ENCODE measurements at regions not wholly inside any gene's neighbourhood (a gene's known extent, or its start where the extent isn't known, plus 50 kb on each side); places are given as distances from the start of the nearest gene placed in this dataset.
"Not testable (repeated sequence)": the region's sequence is repeated elsewhere in the genome, so short reads cannot be mapped to it uniquely, and the experiment has no call there.

DNA sequence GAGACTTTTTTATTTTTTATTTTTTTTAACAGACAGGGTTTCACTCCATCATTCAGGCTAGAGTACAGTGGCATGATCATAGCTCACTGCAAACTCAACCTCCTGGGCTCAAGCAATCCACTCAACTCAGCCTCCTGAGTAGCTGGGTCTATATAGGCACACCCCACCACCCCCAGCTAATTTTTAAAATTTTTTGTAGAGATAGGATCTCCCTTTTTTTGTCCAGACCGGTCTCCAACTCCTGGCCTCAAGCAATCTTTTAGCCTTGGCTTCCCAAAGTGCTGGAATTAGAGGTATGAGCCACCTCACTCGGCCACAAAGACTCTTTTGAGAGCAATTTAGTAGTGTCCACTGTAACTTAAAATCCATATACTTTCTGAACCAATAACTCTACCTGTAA, 103.3 kb upstream of the DST start:
- no peak for DNase-seq (ENCODE audit: low read depth)

DNA sequence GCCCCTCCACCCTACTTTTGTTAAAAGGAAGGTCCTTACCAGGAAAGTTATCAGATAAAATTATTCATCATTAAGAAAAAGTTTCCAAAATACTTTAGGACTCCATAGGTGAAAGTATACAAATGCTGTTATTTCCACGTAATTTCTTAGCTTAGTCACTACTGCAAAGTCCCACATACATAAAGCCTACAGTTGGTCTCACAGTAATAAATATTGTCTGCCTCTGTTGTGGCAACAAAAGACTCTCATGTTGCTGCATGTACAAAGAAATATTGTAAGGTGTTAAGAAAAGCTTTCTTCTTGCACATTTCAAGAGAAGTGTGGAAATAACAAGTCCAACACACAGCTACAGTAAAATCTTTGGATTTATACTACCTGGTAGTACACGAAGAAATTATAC, 102.4 kb upstream of the DST start:
- no peak for DNase-seq (ENCODE audit: low read depth)

DNA sequence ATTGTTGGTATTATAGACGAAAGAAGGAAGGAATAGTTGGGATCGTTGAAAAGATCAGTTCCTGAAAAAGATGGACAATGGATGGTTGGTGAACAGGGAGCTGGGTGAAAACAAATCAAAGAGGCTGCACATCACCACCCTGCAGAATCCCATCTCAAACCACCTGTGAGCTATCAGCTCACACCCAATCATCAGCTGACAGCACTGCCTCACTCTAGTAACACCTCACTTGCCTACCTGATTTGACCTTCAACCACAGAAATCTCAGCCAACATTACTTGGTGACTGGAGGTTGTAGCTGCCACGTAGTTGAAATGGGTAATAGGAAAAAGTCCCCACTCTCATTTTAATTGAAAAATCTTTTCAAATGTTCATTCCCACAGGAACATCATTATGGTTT, 101.8 kb upstream of the DST start:
- no peak for DNase-seq (ENCODE audit: low read depth)

DNA sequence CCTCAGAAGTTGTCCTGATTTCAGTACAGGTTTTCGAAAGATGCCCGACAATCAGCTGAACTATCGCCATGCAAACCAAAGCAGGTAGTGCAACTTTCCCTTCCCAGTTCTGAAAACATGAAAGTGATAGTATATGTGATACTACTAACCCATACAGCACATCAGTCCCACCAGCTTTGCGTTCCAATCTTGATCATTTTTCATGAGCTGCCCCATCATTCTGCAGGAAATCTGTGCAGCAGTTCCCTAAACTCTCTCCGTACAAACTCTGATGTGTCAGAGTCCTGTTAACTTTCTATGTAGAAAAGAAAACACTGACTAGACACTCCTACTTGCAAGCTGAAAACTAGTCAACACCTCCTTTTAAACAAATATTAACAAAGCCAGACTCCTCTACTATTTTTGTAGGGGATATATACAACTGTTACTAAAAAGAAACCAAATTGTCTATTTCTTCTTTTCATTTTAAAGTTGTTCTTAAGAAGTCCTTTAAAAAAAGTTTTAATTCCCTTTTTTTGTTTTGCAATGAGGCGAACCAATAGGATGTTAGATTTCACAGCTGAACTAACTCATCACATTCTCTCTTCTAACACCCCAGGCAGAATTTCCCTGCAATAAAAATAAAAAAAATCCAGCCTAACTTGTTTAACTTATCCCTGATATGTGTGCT, 99.6 kb upstream of the DST start:
- DNase-seq (ENCODE audit: low read depth) = no peak

DNA sequence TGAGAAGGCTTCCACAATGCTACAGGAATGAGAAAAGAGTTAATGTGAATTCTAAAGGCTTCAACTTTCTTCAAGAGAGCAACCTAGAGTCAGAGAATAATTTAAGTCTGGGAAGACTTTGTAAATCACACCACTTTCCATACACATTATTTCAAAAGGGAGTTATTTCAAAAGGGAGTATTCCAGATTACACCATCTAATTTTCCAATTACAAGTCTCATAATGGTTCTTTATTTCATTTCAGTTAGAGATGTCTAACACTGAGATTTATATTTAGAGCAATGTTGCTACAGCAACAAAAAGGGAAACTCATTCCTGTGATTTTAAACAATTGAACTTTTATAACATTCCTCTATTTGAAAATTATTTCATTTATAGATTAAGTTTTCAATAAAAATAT, 98.8 kb upstream of the DST start:
- DNase-seq (ENCODE audit: low read depth) = no peak

DNA sequence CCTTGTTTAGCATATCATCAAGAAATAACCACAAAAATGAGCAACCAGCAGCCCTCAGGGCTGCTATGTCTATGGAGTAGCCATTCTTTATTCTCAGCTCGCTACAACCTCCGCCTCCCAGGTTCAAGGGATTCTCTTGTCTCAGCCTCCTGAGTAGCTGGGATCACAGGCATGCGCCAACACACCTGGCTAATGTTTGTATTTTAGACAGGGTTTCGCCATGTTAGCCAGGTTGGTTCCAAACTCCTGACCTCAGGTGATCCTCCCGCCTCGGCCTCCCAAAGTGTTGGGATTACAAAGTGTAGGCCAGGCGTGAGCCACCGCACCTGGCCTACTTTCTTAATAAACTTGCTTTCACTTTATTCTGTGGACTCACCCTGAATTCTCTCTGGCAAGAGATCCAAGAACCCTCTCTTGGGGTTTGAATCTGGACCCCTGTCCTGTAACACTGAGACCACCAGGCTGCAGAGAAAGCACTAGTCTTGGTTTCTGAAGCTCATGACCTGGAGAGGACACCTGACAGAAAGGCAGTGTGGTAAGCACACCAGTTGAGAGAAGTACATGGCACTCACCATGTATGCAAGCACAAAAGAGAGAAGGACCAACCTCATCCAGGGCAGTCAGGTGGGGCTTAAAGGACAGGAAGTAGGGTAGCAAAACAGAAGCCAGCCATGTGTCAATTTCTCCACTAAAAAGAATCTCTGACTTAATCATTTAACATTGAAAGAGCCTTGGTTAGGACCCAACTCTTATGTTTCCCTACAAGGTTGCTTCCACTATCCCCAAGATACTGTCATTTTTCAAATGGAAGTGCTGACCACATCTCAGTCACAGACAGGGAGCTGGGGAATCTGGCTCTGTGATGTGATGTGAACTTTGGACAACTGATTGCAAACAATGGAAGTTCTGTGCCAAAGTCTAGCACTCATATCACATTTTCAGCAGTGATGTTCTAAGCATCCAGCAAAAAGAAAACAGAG, 97.4 kb upstream of the DST start:
- DNase-seq (ENCODE audit: low read depth) = no peak

DNA sequence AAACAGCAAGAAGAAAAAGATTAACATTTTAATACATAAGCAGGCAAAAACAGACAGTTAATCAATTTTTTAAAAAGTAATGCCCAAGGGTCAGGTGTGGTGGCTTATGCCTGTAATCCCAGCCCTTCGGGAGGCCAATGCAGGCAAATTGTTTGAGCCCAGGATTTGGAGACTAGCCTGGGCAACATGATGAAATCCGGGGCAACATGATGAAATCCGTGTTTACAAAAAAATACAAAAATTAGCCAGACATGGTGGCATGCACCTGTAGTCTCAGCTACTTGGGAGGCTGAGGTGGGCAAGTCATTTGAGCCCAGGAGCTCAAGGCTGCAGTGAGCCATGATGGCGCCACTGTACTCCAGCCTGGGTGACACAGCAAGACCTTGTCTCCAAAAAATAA, 94.1 kb upstream of the DST start:
- no peak for DNase-seq (ENCODE audit: low read depth)

DNA sequence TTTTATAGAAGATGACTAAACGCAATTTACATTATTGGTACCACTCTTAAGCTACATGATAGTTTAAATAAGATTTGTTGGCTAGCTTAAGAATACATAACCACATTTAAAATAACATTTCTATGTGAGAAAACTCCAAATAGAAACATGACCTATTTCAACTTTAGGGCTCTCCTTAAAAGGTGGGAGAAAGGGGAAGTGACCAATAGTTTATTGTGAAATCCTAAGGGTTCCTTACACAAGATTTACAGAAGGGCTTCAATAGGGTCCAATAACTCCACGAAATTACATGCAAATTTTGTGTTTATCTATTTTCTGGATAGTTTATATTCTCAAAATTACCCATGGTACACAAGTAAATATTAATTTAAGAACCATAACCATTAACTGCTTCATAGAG, 91.6 kb upstream of the DST start:
- DNase-seq (ENCODE audit: low read depth) = no peak

DNA sequence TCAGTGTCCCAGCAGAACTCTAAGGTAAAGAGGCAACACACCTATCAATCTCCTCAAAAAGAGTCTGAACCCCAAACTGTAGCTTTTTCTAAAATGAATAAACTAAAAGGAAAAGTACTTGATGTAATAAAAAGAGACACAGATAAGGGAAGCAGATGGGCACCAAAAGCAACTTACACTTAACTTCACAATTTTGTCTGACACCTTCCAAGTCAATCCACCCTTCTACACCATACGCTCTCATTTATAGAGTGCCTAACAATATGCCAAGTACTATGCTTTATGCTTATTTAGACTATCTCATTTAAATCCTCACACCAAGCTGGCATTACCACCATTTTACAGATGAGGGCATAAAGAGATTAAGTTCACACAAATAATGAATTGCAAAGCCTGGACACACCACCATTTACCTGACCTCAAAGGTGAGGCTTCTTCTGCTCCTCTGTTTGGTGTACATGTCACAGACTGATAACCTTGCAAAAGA, 90.6 kb upstream of the DST start:
- DNase-seq (ENCODE audit: low read depth) = no peak

DNA sequence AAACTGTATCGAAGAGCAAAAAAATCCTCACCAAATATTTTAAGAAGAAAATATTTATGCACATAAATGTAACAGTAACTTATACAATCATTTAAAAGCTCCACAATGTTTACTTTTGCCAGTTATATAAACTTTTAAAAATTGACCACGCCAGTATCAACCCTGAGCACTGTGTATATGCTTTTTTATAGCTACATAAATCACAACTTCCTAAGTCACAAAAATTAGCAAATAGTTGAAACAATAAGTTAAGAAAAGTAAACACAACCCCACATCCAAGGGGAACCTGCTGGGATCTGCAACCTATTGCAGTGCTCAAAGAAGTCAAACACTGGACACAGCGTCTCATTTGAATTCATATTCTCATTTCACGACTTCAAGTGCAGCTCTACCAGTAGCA, 89.8 kb upstream of the DST start:
- no peak for DNase-seq (ENCODE audit: low read depth)

DNA sequence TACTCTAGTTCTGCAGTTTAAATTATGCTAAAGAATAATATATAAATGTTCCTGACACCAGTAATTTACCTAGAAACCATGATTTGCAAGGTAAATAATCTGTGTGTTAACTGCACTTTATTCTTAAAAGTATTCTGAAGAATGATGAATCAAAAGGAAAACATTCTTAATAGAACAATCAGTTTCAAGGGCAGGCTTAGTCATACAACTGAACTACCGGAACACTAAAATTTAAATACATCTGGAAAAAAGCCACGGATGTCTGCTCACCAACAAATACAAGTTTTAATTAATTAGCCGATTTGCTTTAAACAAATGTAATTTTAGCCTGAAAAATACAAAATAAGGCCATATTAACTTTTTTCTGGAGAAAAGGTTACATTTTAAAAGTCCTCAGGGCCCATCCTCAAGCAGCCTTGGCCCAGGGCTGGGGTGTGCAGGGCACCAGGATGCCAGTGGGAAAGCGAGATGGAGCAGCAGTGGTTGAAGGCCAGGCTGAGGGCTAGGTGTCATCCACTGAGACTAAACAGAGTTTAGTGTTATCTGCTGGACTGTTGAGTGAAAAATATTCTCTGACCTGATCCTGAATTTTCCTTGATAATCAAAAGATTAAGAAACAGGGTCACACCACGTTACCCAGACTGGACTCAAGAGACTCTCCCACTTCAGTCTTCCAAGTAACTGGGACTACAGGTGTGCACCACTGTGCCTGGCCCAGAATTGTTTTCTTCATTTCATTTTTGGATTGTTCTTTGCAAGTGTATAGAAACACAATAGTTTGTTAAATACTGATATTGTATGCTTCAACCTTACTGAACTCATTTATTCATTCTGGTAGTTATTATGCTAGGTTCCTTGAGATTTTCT, 88.2 kb upstream of the DST start:
- no peak for DNase-seq (ENCODE audit: low read depth)

DNA sequence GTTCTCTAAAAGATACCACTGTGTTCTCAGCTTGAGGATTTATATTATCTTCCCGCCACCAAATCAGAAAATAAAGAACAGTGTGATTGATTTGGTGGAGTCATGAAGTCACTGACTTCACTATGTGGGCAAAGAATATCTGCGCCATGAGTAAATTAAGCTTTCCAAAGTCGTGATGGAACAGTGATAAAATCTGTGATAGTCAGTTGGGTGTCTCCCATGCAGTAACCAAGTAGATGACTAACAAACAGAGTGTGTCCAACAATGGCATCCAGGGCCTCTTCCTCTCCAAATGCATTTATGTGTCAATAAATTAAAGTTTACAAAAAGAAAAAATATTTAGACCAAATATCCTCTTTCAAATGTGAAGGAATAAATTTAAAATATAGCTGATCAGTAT, 87.0 kb upstream of the DST start:
- no peak for DNase-seq (ENCODE audit: low read depth)

DNA sequence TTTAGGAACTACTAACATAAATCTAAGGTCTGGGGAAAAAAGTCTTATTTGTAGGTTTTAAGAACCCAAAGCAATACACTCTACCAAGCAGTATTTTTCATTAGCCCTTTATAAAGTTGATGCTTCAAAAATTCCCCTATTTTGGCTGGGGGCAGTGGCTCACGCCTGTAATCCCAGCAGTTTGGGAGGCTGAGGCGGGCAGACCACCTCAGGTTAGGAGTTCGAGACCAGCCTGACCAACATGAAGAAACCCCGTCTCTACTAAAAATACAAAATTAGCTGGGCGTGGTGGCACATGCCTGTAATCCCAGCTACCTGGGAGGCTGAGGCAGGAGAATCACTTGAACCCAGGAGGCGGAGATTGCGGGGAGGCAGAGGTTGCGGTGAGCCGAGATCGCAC, 86.5 kb upstream of the DST start:
- DNase-seq (ENCODE audit: low read depth) = not testable (repeated sequence)

DNA sequence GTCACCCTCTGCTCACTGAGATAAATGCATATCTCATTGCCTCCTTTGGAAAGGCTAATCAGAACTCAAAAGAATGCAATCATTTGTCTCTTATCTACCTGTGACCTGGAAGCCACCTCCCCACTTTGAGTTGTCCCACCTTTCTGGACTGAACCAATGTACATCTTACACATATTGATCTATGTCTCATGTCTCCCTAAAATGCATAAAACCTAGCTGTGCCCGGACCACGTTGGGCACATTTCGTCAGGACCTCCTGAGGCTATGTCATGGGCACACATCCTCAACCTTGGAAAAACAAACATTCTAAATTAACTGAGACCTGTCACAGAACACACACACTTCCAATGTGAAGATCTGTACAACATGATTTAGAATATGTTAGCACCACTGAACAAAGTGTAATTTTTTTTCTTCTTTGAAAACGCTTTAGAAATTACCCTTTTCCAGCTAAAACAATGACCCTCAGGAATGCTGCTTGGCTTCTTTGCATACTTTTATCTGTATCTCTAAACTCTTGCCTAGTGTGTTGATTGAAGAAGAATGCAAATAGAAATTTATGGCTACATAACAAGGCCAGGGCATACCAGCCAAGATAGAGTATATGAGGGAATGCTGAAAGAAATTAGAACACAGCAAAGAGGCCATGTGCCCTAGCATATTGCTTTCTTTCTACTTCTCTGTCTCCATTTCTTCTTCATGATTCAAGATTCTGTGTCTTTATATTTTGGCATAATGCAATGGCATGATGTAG, 84.6 kb upstream of the DST start:
- no peak for DNase-seq (ENCODE audit: low read depth)

DNA sequence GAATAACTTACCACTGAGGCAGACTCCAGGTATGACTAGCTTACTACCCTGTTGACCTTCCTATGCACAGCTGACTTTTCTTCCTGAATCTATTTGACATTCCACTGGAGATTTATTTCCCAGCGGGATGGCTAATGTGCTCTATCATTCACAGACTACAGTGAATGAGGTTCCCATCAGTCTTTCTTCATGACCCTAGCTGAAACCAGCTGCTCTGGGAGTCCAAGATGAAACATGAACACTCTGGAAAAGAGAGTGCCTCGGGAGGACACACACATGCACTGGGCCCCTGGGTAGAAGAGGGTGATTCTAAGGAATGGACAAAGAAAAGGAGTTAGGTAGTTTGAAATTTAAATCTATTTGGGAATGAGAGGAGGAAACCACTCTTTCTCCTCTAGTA, 82.6 kb upstream of the DST start:
- DNase-seq (ENCODE audit: low read depth) = no peak

DNA sequence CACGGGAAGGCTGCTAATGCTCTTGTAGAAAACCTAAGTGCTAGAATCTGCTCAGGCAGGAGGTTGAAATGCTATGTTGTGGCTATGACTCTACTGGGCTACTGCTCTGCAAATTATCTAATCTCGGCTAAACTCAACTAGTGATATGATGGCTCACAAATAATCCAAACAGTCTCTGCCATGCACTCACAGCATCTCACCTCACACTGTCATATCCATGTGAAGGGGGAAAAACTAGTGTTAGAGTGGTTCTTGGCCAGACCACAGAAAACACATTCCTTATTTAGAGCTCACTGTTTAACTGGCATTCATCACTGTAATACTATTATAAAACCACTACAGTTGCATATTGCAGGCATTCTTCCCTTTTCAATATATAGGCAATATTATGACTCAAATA, 81.8 kb upstream of the DST start:
- DNase-seq (ENCODE audit: low read depth) = no peak

DNA sequence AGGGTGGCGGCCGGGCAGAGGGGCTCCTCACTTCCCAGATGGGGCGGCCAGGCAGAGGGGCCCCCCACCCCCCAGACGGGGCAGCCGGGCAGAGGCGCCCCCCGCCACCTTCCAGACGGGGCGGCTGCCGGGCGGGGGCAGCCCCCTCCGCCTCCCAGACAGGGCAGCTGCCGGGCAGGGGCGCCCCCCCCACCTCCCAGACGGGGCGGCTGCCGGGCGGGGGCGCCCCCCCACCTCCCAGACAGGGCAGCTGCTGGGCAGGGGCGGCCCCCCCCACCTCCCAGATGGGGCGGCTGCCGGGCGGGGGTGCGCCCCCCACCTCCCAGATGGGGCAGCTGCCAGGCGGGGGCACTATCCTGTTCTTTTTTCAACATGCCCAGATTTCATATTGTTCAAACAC, 78.2 kb upstream of the DST start:
- no peak for DNase-seq (ENCODE audit: low read depth)

DNA sequence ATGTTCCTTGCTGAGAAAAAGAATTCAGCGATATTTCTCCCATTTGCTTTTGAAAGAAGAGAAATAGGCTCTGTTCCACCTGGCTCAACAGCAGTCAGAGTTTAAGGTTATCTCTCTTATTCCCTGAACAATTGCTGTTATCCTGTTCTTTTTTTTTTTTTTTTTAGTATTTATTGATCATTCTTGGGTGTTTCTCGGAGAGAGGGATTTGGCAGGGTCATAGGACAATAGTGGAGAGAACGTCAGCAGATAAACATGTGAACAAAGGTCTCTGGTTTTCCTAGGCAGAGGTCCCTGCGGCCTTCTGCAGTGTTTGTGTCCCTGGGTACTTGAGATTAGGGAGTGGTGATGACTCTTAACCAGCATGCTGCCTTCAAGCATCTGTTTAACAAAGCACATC, 77.5 kb upstream of the DST start:
- not testable (repeated sequence) for DNase-seq (ENCODE audit: low read depth)

DNA sequence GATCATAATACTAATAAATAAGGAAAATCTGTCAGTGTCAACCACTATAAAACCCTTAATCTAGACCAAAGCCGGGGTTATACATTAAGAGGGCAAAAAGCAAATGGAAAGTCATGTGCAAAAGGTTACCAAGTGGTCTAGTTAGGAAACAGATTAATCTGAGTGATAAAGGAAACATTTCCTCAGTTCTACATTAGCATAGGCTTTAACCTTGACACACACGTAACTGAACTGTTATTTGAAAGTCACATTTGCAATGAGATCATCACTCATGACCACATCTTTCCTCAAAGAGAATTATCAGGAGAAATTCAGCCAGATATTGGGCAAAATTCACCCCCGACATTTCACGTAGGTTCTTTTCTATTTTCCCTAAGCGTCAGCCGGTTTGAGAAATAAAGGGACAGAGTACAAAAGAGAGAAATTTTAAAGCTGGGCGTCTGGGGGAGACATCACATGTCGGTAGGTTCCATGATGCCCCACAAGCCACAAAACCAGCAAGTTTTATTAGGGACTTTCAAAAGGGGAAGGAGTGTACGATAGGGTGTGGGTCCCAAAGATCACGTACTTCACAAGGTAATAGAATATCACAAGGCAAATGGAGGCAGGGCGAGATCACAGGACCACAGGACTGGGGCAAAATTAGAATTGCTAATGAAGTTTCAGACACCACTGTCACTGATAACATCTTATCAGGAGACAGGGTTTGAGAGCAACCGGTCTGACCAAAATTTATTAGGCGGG, 76.8 kb upstream of the DST start:
- not testable (repeated sequence) for DNase-seq (ENCODE audit: low read depth)

DNA sequence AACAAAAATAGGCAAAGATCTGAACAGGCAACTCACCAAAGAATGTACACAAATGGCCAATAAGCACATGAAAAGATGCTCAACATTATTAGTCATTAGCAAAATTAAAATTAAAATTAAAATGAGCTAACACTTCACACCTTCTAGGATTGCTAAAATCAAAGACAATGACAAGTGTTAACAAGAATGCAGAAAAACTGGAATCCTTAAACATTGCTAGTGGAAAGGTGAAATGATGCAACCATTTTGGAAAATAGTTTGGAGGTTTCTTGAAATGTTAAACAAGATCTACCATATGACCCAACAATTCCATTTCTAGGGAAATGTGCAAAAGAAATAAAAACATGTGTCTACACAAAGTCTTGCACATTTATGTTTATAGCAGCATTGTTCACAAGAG, 75.5 kb upstream of the DST start:
- DNase-seq (ENCODE audit: low read depth) = no peak

DNA sequence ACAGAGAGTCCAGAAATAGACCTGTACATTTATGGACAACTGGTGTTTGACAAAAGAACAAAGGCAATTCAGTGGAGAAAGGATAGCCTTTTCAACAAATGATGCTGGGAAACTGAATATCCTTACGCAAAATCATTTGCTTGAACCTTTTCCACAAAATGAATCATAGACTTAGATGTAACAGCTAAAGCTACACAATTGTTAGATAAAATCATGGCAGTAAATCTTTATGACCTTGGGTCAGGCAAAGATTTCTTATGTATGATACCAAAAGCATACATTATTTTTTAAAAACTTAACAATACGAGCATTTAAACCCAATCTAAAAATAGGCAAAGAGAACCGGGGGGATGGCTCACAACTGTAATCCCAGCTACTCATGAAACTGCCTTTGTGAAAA, 73.5 kb upstream of the DST start:
- no peak for DNase-seq (ENCODE audit: low read depth)

All from forelimb muscle (tissue), 1 donor.